Testis (tissue), 2 donors: ENCODE measurements at regions not wholly inside any gene's neighbourhood (a gene's known extent, or its start where the extent isn't known, plus 50 kb on each side); places are given as distances from the start of the nearest gene placed in this dataset.

Source experiments
- DNase-seq: peaks from one replicate; pipeline ENCODE4 v3.0.0-alpha.2; 2019
- H3K27ac ChIP-seq, 2 donors: fragments of 200-600 bp; sonication (generic); one replicate each; pipeline ENCODE4 v1.5.1; 2019
- H3K27me3 ChIP-seq: fragments of 200-600 bp; sonication (generic); one replicate; pipeline ENCODE4 v1.5.1; 2019
- H3K36me3 ChIP-seq: fragments of 200-600 bp; sonication (generic); one replicate; pipeline ENCODE4 v1.5.1; 2017; ENCODE audit warnings: low read depth; ENCODE audit errors: missing control alignments
- H3K4me1 ChIP-seq: fragments of 200-600 bp; sonication (generic); one replicate; pipeline ENCODE4 v1.5.1; 2019
- H3K4me3 ChIP-seq, 2 donors: fragments of 200-600 bp; sonication (generic); one replicate each; pipeline ENCODE4 v1.5.1; 2017 to 2019
- H3K9me3 ChIP-seq: fragments of 200-600 bp; sonication (generic); one replicate; pipeline ENCODE4 v1.5.1; 2017
- CTCF ChIP-seq, 3 experiments: fragments of 450-650 bp in 2 of 3; fragments of 200-600 bp in 1 of 3; sonication (generic) in 1 of 3; IDR thresholded peaks; one replicate each; pipeline ENCODE4 v1.5.1; 2016 to 2019; ENCODE audit warnings: antibody characterized with exemption in 3 of 3, mild to moderate bottlenecking in 2 of 3, moderate library complexity in 1 of 3
- POLR2A ChIP-seq: fragments of 450-650 bp; IDR thresholded peaks from one replicate; pipeline ENCODE4 v1.6.1; 2017; ENCODE audit warnings: antibody characterized with exemption, mild to moderate bottlenecking, moderate library complexity
- WGBS, 2 donors: methylation state at CpG; one replicate each; pipeline ENCODE4 v1.1.5; 2018; 5-methylcytosine and 5-hydroxymethylcytosine counted together
- intact Hi-C: fragments of 100-400 bp; cut with DNase I; formaldehyde crosslinking; loops from one replicate; pipeline ENCODE4 v1.15.1; 2023; ENCODE audit warnings: low total_unique reads

- H3K27ac ChIP-seq, result no peak overlapping the region
- H3K36me3 ChIP-seq, result no peaks in the 10 kb centered on the region
- no peaks in the 10 kb centered on the region for H3K4me1 ChIP-seq
- WGBS, 2 donors, result 92 to 94% methylated on average over 5 of the region's 5 CpGs
- no peak for DNase-seq
- TF ChIP-seq CTCF (IDR thresholded peaks at IDR 0.05), result no peak
- TF ChIP-seq POLR2A, result no peak
- intact Hi-C loops, result no loop called here
- H3K9me3 ChIP-seq, result no peaks in the 10 kb centered on the region
- H3K4me3 ChIP-seq, result no peak overlapping the region
- H3K27me3 ChIP-seq, result no peaks in the 10 kb centered on the region
Measured at GRCh38 chr15:39106950-39107349, 473.9 kb upstream of the THBS1 start.

- H3K27ac ChIP-seq, result no peak overlapping the region
- no peak overlapping the region for H3K4me3 ChIP-seq
- no peaks in the 10 kb centered on the region for H3K27me3 ChIP-seq
- no peaks in the 10 kb centered on the region for H3K9me3 ChIP-seq
- TF ChIP-seq CTCF (IDR thresholded peaks at IDR 0.05), result no peak
- TF ChIP-seq POLR2A, result no peak
- no peak for DNase-seq
- intact Hi-C loops, result no loop called here
- no peaks in the 10 kb centered on the region for H3K4me1 ChIP-seq
- no peaks in the 10 kb centered on the region for H3K36me3 ChIP-seq
Measured at GRCh38 chr15:39108021-39108420, 472.9 kb upstream of the THBS1 start.

GRCh38 chr15:39110336-39110735, 470.5 kb upstream of the THBS1 start:
- H3K27ac ChIP-seq, result no peak overlapping the region
- no peak for TF ChIP-seq POLR2A
- no peak for TF ChIP-seq CTCF (IDR thresholded peaks at IDR 0.05)
- no peaks in the 10 kb centered on the region for H3K36me3 ChIP-seq
- H3K27me3 ChIP-seq, result no peaks in the 10 kb centered on the region
- no peak for DNase-seq
- H3K4me3 ChIP-seq, result no peak overlapping the region
- no peaks in the 10 kb centered on the region for H3K4me1 ChIP-seq
- H3K9me3 ChIP-seq, result no peaks in the 10 kb centered on the region
- intact Hi-C loops, result no loop called here

GRCh38 chr15:39110746-39111145, 470.1 kb upstream of the THBS1 start:
- H3K27me3 ChIP-seq, result no peaks in the 10 kb centered on the region
- 91 to 100% methylated on average over 1 of the region's 1 CpG for WGBS, 2 donors
- TF ChIP-seq CTCF (IDR thresholded peaks at IDR 0.05) (no peak), POLR2A (no peak)
- DNase-seq, result no peak
- H3K36me3 ChIP-seq, result no peaks in the 10 kb centered on the region
- intact Hi-C loops, result no loop called here
- no peak overlapping the region for H3K4me3 ChIP-seq
- H3K4me1 ChIP-seq, result no peaks in the 10 kb centered on the region
- H3K9me3 ChIP-seq, result no peaks in the 10 kb centered on the region
- H3K27ac ChIP-seq, result no peak overlapping the region

- intact Hi-C loops, result no loop called here
- no peak overlapping the region for H3K27ac ChIP-seq
- no peak for TF ChIP-seq POLR2A
- TF ChIP-seq CTCF (IDR thresholded peaks at IDR 0.05), result no peak
- H3K27me3 ChIP-seq, result no peaks in the 10 kb centered on the region
- no peak overlapping the region for H3K4me3 ChIP-seq
- H3K36me3 ChIP-seq, result no peaks in the 10 kb centered on the region
- no peak for DNase-seq
- WGBS, 2 donors, result 83 to 96% methylated on average over 3 of the region's 3 CpGs
- H3K9me3 ChIP-seq, result no peaks in the 10 kb centered on the region
- no peaks in the 10 kb centered on the region for H3K4me1 ChIP-seq
Measured at GRCh38 chr15:39113741-39114140, 467.1 kb upstream of the THBS1 start.
